HG03565 (cell line): ENCODE measurements at regions not wholly inside any gene's neighbourhood (a gene's known extent, or its start where the extent isn't known, plus 50 kb on each side); places are given as distances from the start of the nearest gene placed in this dataset.
A peak's percentile ranks its signal among the peaks of the same experiment; 100 is the strongest.
"Not testable (repeated sequence)": the region's sequence is repeated elsewhere in the genome, so short reads cannot be mapped to it uniquely, and the experiment has no call there.

ENCODE experiments used
- ATAC-seq: cut with Tn5 transposase; IDR thresholded peaks from one replicate; pipeline ENCODE4 v1.9.1; 2021; ENCODE audit warnings: mild to moderate bottlenecking, moderate library complexity; ENCODE audit not compliant: unreplicated experiment

- no peak for ATAC-seq
These were observed 161.9 kb upstream of the DYRK2 start for GRCh38 chr12:67486671-67487070.

DNA sequence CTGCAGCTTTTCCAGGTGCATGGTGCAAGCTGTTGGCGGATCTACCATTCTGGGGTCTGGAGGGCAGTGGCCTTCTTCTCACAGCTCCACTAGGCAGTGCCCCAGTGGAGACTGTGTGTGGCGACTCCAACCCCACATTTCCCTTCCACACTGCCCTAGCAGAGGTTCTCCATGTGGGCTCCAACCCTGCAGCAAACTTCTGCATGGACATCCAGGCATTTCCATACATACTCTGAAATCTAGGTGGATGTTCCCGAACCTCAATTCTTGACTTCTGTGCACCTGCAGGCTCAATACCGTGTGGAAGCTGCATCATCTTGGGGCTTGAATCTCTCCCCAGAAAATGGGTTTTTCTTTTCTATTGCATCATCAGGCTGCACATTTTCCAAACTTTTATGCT is 160.2 kb upstream of the DYRK2 start:
- ATAC-seq = not testable (repeated sequence)

- no peak for ATAC-seq
These were observed 159.5 kb upstream of the DYRK2 start for GRCh38 chr12:67489007-67489406.

GRCh38 chr12:67496581-67496980 is 152.0 kb upstream of the DYRK2 start:
- ATAC-seq = no peak

DNA sequence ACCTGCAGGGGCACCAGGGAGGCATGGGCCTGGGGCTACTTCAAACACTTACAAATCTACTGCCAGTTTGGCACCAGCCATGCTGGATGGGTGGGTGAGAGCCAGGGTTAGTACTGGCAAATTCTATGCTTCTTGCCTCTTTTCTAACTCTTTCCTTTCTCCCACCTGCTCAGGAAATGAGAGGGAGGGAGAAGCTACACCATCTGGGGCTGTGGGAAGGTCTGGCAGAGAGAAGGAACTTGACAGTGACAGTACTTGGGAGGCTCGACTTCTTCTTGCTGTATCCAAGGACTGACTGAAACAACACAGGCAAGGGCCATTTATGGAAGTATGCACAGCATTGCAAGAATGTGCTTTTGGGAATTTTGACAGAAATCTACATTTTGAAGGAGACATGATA is 149.6 kb upstream of the DYRK2 start:
- ATAC-seq = no peak

- ATAC-seq = no peak
These were observed 147.2 kb upstream of the DYRK2 start for GRCh38 chr12:67501362-67501761.

DNA sequence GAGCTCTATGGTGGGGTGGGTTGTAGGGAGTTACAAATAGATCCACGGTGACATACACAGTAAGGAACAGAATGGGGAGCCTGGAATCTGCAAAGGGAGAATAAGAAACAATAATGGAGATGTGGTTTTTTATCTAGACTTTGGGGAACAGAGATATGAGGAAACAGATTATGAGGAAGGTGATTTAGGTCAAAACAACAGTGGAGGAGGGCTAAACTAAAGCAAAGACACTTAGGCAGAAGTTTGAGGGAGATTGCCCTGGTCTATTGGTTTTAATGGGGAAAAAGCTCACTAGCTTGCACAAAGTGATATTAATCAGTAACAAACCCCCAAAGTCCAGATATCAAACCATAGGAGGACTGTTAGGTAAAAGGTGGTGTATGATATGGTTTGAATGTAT is 144.5 kb upstream of the DYRK2 start:
- no peak for ATAC-seq

DNA sequence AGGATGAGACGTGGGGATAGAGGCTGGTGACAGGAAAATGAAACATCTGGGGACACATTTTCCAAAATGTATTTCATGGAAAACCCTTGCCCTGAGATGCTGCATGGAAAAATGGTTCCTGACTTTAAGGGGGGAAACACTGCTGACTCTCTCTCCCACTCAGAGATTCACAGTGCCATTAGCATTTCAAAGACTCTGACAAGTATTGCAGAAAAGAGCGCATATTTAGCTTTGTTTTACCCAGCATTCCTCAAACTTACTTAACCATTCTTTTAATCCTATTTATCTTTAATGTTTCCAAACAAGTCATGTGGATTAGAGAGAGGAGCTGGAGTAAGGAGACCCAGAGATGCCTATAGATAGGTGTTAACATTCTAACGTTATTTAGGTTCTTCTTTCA is 141.8 kb upstream of the DYRK2 start:
- no peak for ATAC-seq

DNA sequence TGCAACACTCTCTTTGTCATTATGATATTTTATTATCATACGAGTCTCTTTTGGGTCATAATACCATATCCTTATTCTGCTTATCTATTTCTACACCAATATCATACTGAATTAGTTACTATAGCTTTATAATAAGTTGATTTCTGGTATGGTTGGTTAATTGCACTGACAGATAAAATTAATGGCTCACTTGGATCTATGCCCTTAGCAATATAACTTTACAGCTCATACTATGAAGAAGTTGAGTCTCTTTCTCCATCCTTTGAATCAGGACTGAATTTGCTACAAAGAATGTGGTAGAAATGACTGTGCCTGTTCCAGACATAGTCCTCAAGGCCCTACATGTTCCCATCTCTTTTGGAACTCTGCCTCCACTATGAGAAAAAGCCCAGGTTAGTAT is 139.7 kb upstream of the DYRK2 start:
- ATAC-seq = no peak

GRCh38 chr12:67509666-67510386 is 138.7 kb upstream of the DYRK2 start:
- ATAC-seq = no peak

DNA sequence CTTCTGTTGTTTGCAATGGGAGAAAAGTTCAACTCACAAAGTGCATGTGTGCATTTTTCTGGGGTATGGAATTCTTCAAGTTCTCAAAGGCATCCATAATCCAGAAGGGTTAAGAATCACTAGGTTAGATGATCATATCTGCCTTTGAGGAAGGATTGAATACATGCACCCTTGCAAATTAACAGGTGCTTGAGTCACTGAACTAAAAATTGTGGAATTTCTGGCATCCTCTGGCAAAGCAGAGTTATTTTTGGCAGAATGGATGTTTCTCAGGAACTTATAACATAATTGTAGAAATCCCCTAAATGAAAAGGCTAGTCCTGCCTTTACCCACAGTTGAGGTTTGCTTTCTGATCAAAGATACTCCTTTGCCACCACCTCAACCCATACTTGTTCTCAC is 136.5 kb upstream of the DYRK2 start:
- ATAC-seq = no peak

- ATAC-seq = no peak
These were observed 134.0 kb upstream of the DYRK2 start for GRCh38 chr12:67514502-67514901.

- ATAC-seq = peak; percentile 72
These were observed 132.7 kb upstream of the DYRK2 start for GRCh38 chr12:67515679-67516340.

DNA sequence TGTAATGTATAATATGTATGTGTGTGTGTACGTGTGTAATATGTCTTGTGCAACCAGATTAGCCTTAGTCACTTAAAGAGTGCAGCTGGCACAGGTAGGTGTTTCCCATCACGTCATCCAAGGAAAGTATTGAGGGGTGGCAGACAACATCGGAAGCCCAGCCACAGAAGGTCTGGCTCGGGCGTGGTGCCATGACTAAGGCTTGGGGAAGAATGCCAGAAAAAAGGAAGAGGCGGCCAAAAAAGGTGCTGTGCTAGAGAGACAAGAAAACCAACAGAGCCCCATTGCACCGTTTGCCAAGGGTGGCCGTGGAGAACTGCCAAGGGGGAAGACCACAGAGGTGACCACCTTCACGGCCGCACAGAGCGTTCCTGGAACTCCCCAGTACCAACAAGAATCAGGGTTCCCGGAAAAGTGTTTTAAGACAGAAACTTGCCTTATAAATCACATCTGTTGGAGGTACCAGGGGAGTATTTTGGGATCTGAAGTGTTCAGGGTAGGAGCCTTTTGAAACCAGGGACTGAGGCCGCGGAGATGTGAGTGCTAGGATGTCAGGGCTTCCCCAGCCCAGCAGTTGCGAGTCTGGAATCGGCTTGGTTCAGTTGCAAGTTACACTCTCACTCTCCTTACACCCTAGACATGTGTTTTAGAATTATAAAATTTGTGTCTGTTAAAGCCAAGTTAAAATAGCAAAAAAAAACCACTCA is 131.2 kb upstream of the DYRK2 start:
- no peak for ATAC-seq

DNA sequence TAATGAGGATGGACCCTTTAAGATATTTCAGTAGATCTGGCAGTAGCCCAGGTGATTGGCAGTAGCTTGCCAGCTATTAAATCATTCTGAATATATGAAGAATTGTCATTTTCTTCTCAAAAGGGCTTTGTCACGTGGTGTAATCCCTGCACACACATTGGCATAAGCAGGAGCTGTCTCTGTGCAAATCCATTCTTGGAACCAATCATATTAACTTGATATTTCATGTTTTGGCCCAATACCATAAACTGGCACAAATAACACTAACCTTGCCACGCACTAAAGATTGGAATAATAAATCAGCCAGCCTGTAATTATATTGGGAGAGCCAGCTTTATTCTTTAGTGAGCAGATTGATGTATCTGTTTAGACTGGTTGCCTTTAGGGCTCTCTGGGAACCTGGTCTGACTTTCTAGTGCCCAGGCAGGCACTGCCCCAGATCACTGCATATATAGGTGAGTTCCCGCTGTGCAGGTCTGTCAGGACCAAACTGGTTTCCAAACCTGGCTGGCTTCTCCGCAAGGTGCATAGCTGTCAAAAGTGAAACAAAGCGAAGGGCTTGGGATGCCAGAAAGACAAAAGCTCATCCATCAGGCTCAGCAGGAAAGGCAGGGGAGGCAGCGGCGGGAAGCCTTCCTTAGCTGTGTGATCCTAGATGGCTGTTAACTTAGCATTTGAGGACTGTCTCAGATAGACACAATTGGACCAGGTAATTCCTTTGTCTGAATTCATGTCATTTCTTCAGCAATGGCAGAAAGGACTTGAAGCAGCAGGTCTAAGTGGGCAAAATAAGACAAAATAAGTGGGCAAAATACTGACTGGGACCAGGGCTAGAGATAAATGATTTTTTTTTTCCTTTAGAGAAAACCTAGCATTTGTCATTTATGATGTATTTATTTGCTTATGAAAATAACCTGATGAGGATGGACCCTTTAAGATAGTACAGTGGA is 128.8 kb upstream of the DYRK2 start:
- ATAC-seq = no peak

DNA sequence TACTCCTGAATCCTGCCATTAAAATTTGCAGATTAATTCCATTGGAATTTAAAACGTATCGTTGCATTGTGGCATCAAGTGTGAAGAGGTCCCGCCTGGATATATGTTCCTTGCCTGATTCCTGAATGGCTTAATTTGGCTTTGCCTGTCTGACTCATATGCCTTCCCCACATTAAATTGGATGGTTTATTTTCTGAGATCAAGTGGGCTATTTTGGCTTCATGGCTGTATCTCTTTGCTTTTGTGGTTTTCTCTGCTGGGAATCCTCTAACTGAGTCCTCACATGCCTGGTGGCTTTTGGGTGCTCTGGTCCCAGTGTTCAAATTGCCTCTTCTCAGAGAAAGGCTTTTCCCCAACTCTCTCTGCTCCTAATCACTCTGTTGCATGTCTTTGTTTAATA is 127.9 kb upstream of the DYRK2 start:
- no peak for ATAC-seq

GRCh38 chr12:67522222-67522621 is 126.3 kb upstream of the DYRK2 start:
- ATAC-seq = no peak

DNA sequence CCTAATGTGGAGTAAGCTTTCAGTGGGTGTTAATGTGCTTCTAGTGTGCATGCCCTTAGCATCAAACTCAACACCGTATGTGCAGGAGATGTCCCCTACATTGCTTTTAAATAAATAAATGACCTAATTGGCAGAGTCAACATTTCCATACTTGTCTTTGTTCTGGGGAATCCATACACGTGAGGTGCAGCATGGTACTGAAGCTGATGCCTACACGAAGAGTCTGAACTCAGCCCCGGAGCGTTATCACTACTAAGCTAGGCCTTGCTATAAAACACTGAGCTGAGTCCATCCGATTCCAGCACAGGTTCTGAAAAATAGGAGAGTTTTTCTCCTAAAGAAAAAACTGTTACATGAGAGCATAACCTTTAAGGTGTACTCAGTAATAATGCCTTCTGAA is 125.0 kb upstream of the DYRK2 start:
- ATAC-seq = no peak

DNA sequence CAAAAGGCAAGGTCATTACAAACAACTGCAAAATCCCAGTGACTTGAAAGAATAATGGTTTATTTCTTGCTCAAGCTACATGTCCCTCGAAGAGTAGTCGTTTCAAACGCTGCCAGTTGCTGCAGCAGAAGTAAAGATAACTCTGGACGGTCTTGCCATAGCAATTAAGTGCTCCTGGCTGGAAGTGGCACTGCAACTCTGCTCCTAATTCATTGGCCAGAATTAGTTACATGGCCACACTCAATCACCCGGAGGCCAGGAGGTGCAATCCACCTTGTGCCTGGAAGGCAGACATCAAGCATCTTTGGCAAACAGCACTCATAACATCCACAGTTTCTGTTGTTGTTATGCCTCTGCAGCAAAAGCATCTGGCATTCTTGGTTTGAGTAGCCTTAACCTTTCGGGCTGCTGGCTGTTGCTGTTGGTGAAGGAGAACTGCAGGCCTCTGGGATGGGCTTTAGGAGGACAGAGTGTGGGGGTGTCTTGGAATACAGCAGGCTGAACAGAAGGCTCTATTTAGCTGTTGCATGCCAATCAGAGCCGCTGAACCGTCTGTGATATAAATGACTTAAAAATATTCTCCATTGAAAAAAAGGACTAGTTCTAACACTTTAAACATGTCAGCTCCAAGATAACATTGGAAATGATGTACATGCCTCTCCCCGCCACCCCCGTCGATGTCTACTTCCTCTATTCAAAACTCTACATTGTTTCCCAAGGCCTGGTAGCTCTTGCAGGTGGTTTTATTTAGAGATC is 123.5 kb upstream of the DYRK2 start:
- ATAC-seq = no peak

DNA sequence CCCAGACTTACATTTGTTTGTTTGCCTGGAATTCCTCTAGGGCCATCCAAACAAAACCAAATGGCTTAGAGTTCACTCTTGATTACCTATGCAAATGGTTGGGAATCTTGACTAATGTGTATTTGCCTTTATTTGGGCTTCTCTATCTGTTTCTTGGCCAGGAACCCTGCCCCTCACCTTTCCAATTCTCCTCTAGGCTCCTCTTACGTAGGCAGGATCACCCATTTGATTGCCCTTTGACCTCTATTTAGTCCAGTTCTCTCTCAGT is 123.0 kb upstream of the DYRK2 start:
- no peak for ATAC-seq

- no peak for ATAC-seq
These were observed 122.4 kb upstream of the DYRK2 start for GRCh38 chr12:67526129-67526528.
